ENCODE measurements at regions not wholly inside any gene's neighbourhood (a gene's known extent, or its start where the extent isn't known, plus 50 kb on each side); places are given as distances from the start of the nearest gene placed in this dataset.

GRCh38 chr5:68459093-68459809 lies 243.7 kb downstream of the PIK3R1 start:
- no peak for TF ChIP-seq CTCF (IDR thresholded peaks at IDR 0.05)
- no peak for TF ChIP-seq POLR2A (IDR thresholded peaks at IDR 0.05)
- TF ChIP-seq EP300 (IDR thresholded peaks at IDR 0.05) = no peak

Measured in gastroesophageal sphincter (tissue), 3 donors.